ACC112 (cell line): ENCODE measurements at regions not wholly inside any gene's neighbourhood (a gene's known extent, or its start where the extent isn't known, plus 50 kb on each side); places are given as distances from the start of the nearest gene placed in this dataset.
"Not testable (repeated sequence)": the region's sequence is repeated elsewhere in the genome, so short reads cannot be mapped to it uniquely, and the experiment has no call there.

Experiments
- H2AFZ ChIP-seq: fragments of 200-600 bp; sonication (generic); one replicate; pipeline ENCODE4 v1.6.0; 2017; ENCODE audit warnings: antibody characterized with exemption, low read length; ENCODE audit not compliant: unreplicated experiment
- H3K27ac ChIP-seq: fragments of 200-600 bp; sonication (generic); 2 replicates; pipeline ENCODE4 v1.5.1; 2014; ENCODE audit warnings: low read depth, mild to moderate bottlenecking, antibody characterized with exemption, low read length, moderate library complexity
- H3K27me3 ChIP-seq: fragments of 200-600 bp; sonication (generic); 2 replicates; pipeline ENCODE4 v1.6.1; 2014; ENCODE audit warnings: mild to moderate bottlenecking, antibody characterized with exemption, low read length, moderate library complexity, mixed read lengths; ENCODE audit not compliant: insufficient read depth
- H3K36me3 ChIP-seq: fragments of 200-600 bp; sonication (generic); 2 replicates; pipeline ENCODE4 v1.6.1; 2016; ENCODE audit warnings: mild to moderate bottlenecking, antibody characterized with exemption, low read length, moderate library complexity, mixed read lengths; ENCODE audit not compliant: insufficient read depth
- H3K4me1 ChIP-seq: fragments of 200-600 bp; sonication (generic); one replicate; pipeline ENCODE4 v1.6.1; 2016; ENCODE audit warnings: low read length, mixed read lengths; ENCODE audit not compliant: insufficient read depth, unreplicated experiment, control insufficient read depth
- H3K4me3 ChIP-seq: fragments of 200-600 bp; sonication (generic); 2 replicates; pipeline ENCODE4 v1.5.1; 2014; ENCODE audit warnings: mild to moderate bottlenecking, low read depth, low read length
- H3K79me2 ChIP-seq: fragments of 200-600 bp; sonication (generic); one replicate; pipeline ENCODE4 v1.6.0; 2016; ENCODE audit warnings: low read length; ENCODE audit not compliant: control insufficient read depth, unreplicated experiment, insufficient read depth

GRCh38 chr21:32956061-32956656, 69.6 kb upstream of the OLIG2 start:
- H3K27me3 ChIP-seq: peaks cover 98% of the 10 kb centered on the region
- H3K79me2 ChIP-seq: no peaks in the 10 kb centered on the region
- H3K4me3 ChIP-seq: no peak overlapping the region
- H3K36me3 ChIP-seq: no peaks in the 10 kb centered on the region
- no peaks in the 10 kb centered on the region for H3K4me1 ChIP-seq
- no peak overlapping the region for H3K27ac ChIP-seq
- H2AFZ ChIP-seq: no peak overlapping the region

- Histone ChIP-seq H3K36me3 (no peaks in the 10 kb centered on the region), H3K27me3 (peaks cover 97% of the 10 kb centered on the region), H3K4me3 (no peak overlapping the region), H2AFZ (no peak overlapping the region), H3K79me2 (no peaks in the 10 kb centered on the region), H3K27ac (no peak overlapping the region), H3K4me1 (no peaks in the 10 kb centered on the region)
These were observed 68.2 kb upstream of the OLIG2 start for GRCh38 chr21:32957545-32957944.

GRCh38 chr21:32958288-32959002, 67.3 kb upstream of the OLIG2 start:
- no peaks in the 10 kb centered on the region for H3K36me3 ChIP-seq
- no peak overlapping the region for H2AFZ ChIP-seq
- H3K4me1 ChIP-seq: no peaks in the 10 kb centered on the region
- H3K79me2 ChIP-seq: no peaks in the 10 kb centered on the region
- H3K27ac ChIP-seq: no peak overlapping the region
- peaks cover 98% of the 10 kb centered on the region for H3K27me3 ChIP-seq
- H3K4me3 ChIP-seq: no peak overlapping the region

- H3K4me1 ChIP-seq: no peaks in the 10 kb centered on the region
- no peak overlapping the region for H3K27ac ChIP-seq
- H3K27me3 ChIP-seq: peaks cover 85% of the 10 kb centered on the region
- no peak overlapping the region for H3K4me3 ChIP-seq
- H3K36me3 ChIP-seq: no peaks in the 10 kb centered on the region
- no peaks in the 10 kb centered on the region for H3K79me2 ChIP-seq
- no peak overlapping the region for H2AFZ ChIP-seq
These were observed 63.5 kb upstream of the OLIG2 start for GRCh38 chr21:32962268-32962667.

- Histone ChIP-seq H3K4me3 (no peak overlapping the region), H3K36me3 (no peaks in the 10 kb centered on the region), H3K27me3 (peaks cover 69% of the 10 kb centered on the region), H3K27ac (no peak overlapping the region), H3K79me2 (no peaks in the 10 kb centered on the region), H2AFZ (no peak overlapping the region), H3K4me1 (no peaks in the 10 kb centered on the region)
These were observed 60.5 kb upstream of the OLIG2 start for GRCh38 chr21:32965129-32965680.

- no peaks in the 10 kb centered on the region for H3K4me1 ChIP-seq
These were observed 59.6 kb upstream of the OLIG2 start for GRCh38 chr21:32966120-32966519.

GRCh38 chr21:32968103-32968502, 57.6 kb upstream of the OLIG2 start:
- not testable (repeated sequence) for H3K4me3 ChIP-seq, H2AFZ ChIP-seq, H3K4me1 ChIP-seq

More at GRCh38 chr21:32966120-32966519, 59.6 kb upstream of the OLIG2 start:
- peaks cover 63% of the 10 kb centered on the region for H3K27me3 ChIP-seq
- H2AFZ ChIP-seq: no peak overlapping the region
- no peaks in the 10 kb centered on the region for H3K79me2 ChIP-seq
- no peak overlapping the region for H3K4me3 ChIP-seq
- no peaks in the 10 kb centered on the region for H3K36me3 ChIP-seq
- H3K27ac ChIP-seq: no peak overlapping the region

GRCh38 chr21:32974653-32975052, 51.1 kb upstream of the OLIG2 start:
- H3K79me2 ChIP-seq: no peaks in the 10 kb centered on the region
- no peak overlapping the region for H2AFZ ChIP-seq
- no peak overlapping the region for H3K4me3 ChIP-seq
- H3K27ac ChIP-seq: no peak overlapping the region
- H3K27me3 ChIP-seq: peaks cover 91% of the 10 kb centered on the region
- no peaks in the 10 kb centered on the region for H3K36me3 ChIP-seq
- H3K4me1 ChIP-seq: no peaks in the 10 kb centered on the region

More at GRCh38 chr21:32968103-32968502, 57.6 kb upstream of the OLIG2 start:
- not testable (repeated sequence) for H3K36me3 ChIP-seq, H3K27ac ChIP-seq, H3K79me2 ChIP-seq
- H3K27me3 ChIP-seq: peaks cover 65% of the 10 kb centered on the region

GRCh38 chr21:32975811-32976431, 49.8 kb upstream of the OLIG2 start:
- no peaks in the 10 kb centered on the region for H3K4me1 ChIP-seq
- H3K27ac ChIP-seq: no peak overlapping the region
- peaks cover 96% of the 10 kb centered on the region for H3K27me3 ChIP-seq
- H3K36me3 ChIP-seq: no peaks in the 10 kb centered on the region
- no peak overlapping the region for H2AFZ ChIP-seq
- no peaks in the 10 kb centered on the region for H3K79me2 ChIP-seq
- H3K4me3 ChIP-seq: no peak overlapping the region
